SK-N-SH (cell line): ENCODE measurements at regions not wholly inside any gene's neighbourhood (a gene's known extent, or its start where the extent isn't known, plus 50 kb on each side); places are given as distances from the start of the nearest gene placed in this dataset.
"Not testable (repeated sequence)": the region's sequence is repeated elsewhere in the genome, so short reads cannot be mapped to it uniquely, and the experiment has no call there.

Source experiments
- CTCF ChIP-seq: fragments of 200-600 bp; sonication (generic); IDR thresholded peaks from 2 replicates; pipeline ENCODE4 v1.6.1; 2017; ENCODE audit warnings: antibody characterized with exemption, mild to moderate bottlenecking, moderate library complexity
- EP300 ChIP-seq, 2 experiments: IDR thresholded peaks; 2 replicates each; pipeline versions ENCODE4 v1.4.0 to v1.6.1; 2012; ENCODE audit warnings: borderline replicate concordance in 1 of 2, low read depth in 1 of 2, low read length in 1 of 2
- GATA2 ChIP-seq: sonication (generic); formaldehyde crosslinking; IDR thresholded peaks from 2 replicates; pipeline ENCODE4 v1.5.0; 2020; ENCODE audit warnings: mild to moderate bottlenecking, missing genetic modification reagents
- MAX ChIP-seq: IDR thresholded peaks from 2 replicates; pipeline ENCODE4 v1.4.0; 2012; ENCODE audit warnings: low read depth
- REST ChIP-seq: IDR thresholded peaks from 2 replicates; pipeline ENCODE4 v1.6.1; 2012; ENCODE audit warnings: mild to moderate bottlenecking, low read depth, low read length, moderate library complexity
- SIN3A ChIP-seq: IDR thresholded peaks from 2 replicates; pipeline ENCODE4 v1.6.1; 2012; ENCODE audit warnings: low read depth, mild to moderate bottlenecking, low read length, moderate library complexity, borderline replicate concordance
- USF2 ChIP-seq: fragments of 150-350 bp; IDR thresholded peaks from 2 replicates; pipeline ENCODE4 v1.6.1; 2017; ENCODE audit warnings: antibody characterized with exemption, low read length, low read depth, borderline replicate concordance

GRCh38 chr1:189225794-189226145, 1251.9 kb downstream of the BRINP3 start:
- not testable (repeated sequence) for TF ChIP-seq GATA2; USF2; MAX; CTCF; REST; SIN3A; EP300 (IDR thresholded peaks at IDR 0.05; ENCODE audit: borderline replicate concordance in 1 of 2, low read depth in 1 of 2, low read length in 1 of 2)
